DND-41 (cell line): ENCODE measurements at regions not wholly inside any gene's neighbourhood (a gene's known extent, or its start where the extent isn't known, plus 50 kb on each side); places are given as distances from the start of the nearest gene placed in this dataset.

Source experiments
- ATAC-seq: fragments of 200-7000 bp; cut with Tn5 transposase; 3 replicates; pipeline ENCODE4 v1.9.1; 2021; ENCODE audit warnings: low read depth; ENCODE audit not compliant: insufficient read depth
- DNase-seq: peaks from one replicate; pipeline ENCODE4 v3.0.0-alpha.2; 2020
- H2AFZ ChIP-seq: 2 replicates; pipeline ENCODE4 v1.6.0; 2012; ENCODE audit warnings: low read depth, low read length
- H3K27ac ChIP-seq: 2 replicates; pipeline ENCODE4 v1.5.1; 2012; ENCODE audit warnings: low read length, inconsistent platforms
- H3K27me3 ChIP-seq: fragments of 200-600 bp; sonication (generic); 2 replicates; pipeline ENCODE4 v1.6.0; 2012; ENCODE audit warnings: low read length, mild to moderate bottlenecking, inconsistent platforms; ENCODE audit not compliant: insufficient read depth, poor library complexity
- H3K36me3 ChIP-seq: 2 replicates; pipeline ENCODE4 v1.5.1; 2012; ENCODE audit warnings: low read length, inconsistent platforms; ENCODE audit not compliant: insufficient read depth
- H3K4me1 ChIP-seq: 2 replicates; pipeline ENCODE4 v1.5.1; 2012; ENCODE audit warnings: mild to moderate bottlenecking, low read length; ENCODE audit not compliant: insufficient read depth
- H3K4me2 ChIP-seq: 2 replicates; pipeline ENCODE4 v1.6.0; 2012; ENCODE audit warnings: mild to moderate bottlenecking, moderate library complexity, low read length, inconsistent platforms; ENCODE audit not compliant: insufficient read depth
- H3K4me3 ChIP-seq, 2 experiments: fragments of 200-600 bp in 1 of 2; shearing (Covaris generic) in 1 of 2; 2 replicates each; pipeline ENCODE4 v1.5.1; 2012 to 2016; ENCODE audit warnings: inconsistent platforms in 2 of 2, low read length in 2 of 2, mild to moderate bottlenecking in 2 of 2, low read depth in 1 of 2, moderate library complexity in 1 of 2
- H3K79me2 ChIP-seq: 2 replicates; pipeline ENCODE4 v1.6.0; 2012; ENCODE audit warnings: low read length, inconsistent platforms; ENCODE audit not compliant: insufficient read depth
- H3K9ac ChIP-seq: 2 replicates; pipeline ENCODE4 v1.6.0; 2012; ENCODE audit warnings: low read depth, mild to moderate bottlenecking, inconsistent platforms, low read length, moderate library complexity
- H3K9me3 ChIP-seq: 2 replicates; pipeline ENCODE4 v1.5.1; 2012; ENCODE audit warnings: low read length, moderate library complexity, mild to moderate bottlenecking, inconsistent platforms; ENCODE audit not compliant: insufficient read depth, severe bottlenecking
- H4K20me1 ChIP-seq: 2 replicates; pipeline ENCODE4 v1.6.0; 2012; ENCODE audit warnings: low read length; ENCODE audit not compliant: insufficient read depth
- CTCF ChIP-seq: IDR thresholded peaks from 2 replicates; pipeline ENCODE4 v1.5.1; 2012; ENCODE audit warnings: borderline replicate concordance, low read length, moderate library complexity, mild to moderate bottlenecking; ENCODE audit not compliant: poor library complexity, severe bottlenecking; ENCODE audit errors: extremely low read depth
- EZH2 ChIP-seq: IDR thresholded peaks from 3 replicates; pipeline ENCODE4 v1.6.1; 2012; ENCODE audit warnings: borderline replicate concordance, low read depth, mild to moderate bottlenecking, moderate library complexity, low read length, inconsistent platforms; ENCODE audit not compliant: severe bottlenecking

DNA sequence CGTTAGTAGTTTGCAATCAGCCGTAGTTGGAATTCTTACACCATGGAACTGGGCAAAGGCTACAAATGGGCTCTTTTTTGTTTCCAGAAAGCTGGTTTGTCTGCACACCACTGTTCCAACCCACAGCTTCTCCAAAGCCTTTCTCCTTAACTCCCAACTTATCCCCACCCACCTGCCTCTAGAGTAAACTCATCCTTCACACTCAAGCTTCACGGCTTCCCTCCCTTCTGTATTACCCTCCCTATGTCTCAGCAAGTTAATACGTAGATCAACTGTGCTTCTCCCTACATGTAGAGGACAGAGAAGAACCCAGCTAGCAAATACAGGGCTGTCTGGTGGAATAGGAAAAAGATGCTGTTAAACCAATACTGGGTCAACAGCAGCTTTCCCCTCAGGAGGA, 363.0 kb upstream of the IL12A start:
- DNase-seq (no peak), ATAC-seq (no peak)
- Histone ChIP-seq H3K79me2 (no peaks in the 10 kb centered on the region), H3K36me3 (no peaks in the 10 kb centered on the region), H3K9ac (no peak overlapping the region), H3K9me3 (no peaks in the 10 kb centered on the region), H3K27me3 (no peaks in the 10 kb centered on the region), H3K27ac (no peak overlapping the region), H2AFZ (no peak overlapping the region), H3K4me3 (no peak overlapping the region), H4K20me1 (no peaks in the 10 kb centered on the region), H3K4me2 (no peak overlapping the region), H3K4me1 (no peaks in the 10 kb centered on the region)
- TF ChIP-seq CTCF (no peak), EZH2 (no peak)

GRCh38 chr3:159626598-159626997, 362.0 kb upstream of the IL12A start:
- ATAC-seq, result no peak
- Histone ChIP-seq H2AFZ (no peak overlapping the region), H3K4me2 (no peak overlapping the region), H3K4me1 (no peaks in the 10 kb centered on the region), H3K9me3 (no peaks in the 10 kb centered on the region), H4K20me1 (no peaks in the 10 kb centered on the region), H3K9ac (no peak overlapping the region), H3K4me3 (no peak overlapping the region), H3K27me3 (no peaks in the 10 kb centered on the region), H3K36me3 (no peaks in the 10 kb centered on the region), H3K27ac (no peak overlapping the region), H3K79me2 (no peaks in the 10 kb centered on the region)
- DNase-seq, result no peak
- TF ChIP-seq CTCF (no peak), EZH2 (no peak)

DNA sequence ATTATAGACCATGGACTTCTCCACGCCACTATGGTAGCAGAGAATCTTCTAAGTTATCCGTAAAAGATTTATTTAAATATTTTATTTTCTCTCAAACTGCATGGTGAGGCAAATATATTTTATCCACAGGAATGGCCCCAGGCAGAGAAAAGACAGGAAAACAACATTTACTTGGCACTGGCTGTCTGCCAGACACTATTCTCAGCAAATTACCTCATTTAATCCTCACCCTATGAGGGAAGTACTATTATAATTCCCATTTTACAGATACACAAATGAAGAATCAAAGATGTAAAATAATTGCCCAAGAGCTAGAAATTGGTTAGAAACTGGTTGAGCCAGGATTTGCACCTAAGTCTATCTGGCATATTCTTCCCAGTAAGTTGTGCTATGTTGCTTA, 361.4 kb upstream of the IL12A start:
- no peak overlapping the region for H3K9ac ChIP-seq
- no peak for TF ChIP-seq CTCF
- TF ChIP-seq EZH2, result no peak
- no peak overlapping the region for H2AFZ ChIP-seq
- H3K9me3 ChIP-seq, result no peaks in the 10 kb centered on the region
- H3K27me3 ChIP-seq, result no peaks in the 10 kb centered on the region
- H4K20me1 ChIP-seq, result no peaks in the 10 kb centered on the region
- DNase-seq, result no peak
- no peaks in the 10 kb centered on the region for H3K4me1 ChIP-seq
- no peaks in the 10 kb centered on the region for H3K36me3 ChIP-seq
- H3K4me3 ChIP-seq, result no peak overlapping the region
- H3K4me2 ChIP-seq, result no peak overlapping the region
- no peaks in the 10 kb centered on the region for H3K79me2 ChIP-seq
- H3K27ac ChIP-seq, result no peak overlapping the region
- no peak for ATAC-seq

GRCh38 chr3:159627634-159628033, 361.0 kb upstream of the IL12A start:
- Histone ChIP-seq H3K27ac (no peak overlapping the region), H3K9me3 (no peaks in the 10 kb centered on the region), H3K36me3 (no peaks in the 10 kb centered on the region), H4K20me1 (no peaks in the 10 kb centered on the region), H3K4me3 (no peak overlapping the region), H3K27me3 (no peaks in the 10 kb centered on the region), H3K9ac (no peak overlapping the region), H3K79me2 (no peaks in the 10 kb centered on the region), H2AFZ (no peak overlapping the region), H3K4me1 (no peaks in the 10 kb centered on the region), H3K4me2 (no peak overlapping the region)
- no peak for ATAC-seq
- no peak for DNase-seq
- TF ChIP-seq CTCF (no peak), EZH2 (no peak)
